22Rv1 (cell line): ENCODE measurements at regions not wholly inside any gene's neighbourhood (a gene's known extent, or its start where the extent isn't known, plus 50 kb on each side); places are given as distances from the start of the nearest gene placed in this dataset.

Experiments used
- ZFX ChIP-seq: fragments of 450-650 bp; IDR thresholded peaks from 2 replicates; pipeline ENCODE4 v1.6.1; 2017; ENCODE audit warnings: antibody characterized with exemption, borderline replicate concordance
- TF ChIP-seq, protein P1 (sequence below): fragments of 450-650 bp; IDR thresholded peaks from 2 replicates; pipeline ENCODE4 v1.5.1; 2017; ENCODE audit warnings: mild to moderate bottlenecking

DNA sequence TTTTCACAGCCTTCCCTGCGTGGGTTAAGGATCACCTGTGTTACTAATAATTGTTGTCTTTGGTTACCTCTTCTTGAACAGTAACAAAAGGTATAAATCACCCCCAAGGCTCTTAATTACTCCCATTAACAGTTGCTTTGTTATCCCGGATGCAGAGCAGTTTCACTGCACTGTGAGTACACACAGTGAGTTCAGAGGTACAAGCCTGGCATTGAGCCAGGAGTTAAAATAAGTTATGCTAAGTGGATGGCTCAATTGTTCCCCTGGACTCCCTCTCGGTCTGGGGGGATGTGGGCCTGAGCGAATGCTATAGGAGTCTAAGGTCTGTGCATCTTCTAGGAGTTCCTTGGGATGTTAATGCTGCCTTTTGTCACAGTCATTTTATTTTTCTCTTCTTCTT is 258.3 kb downstream of the ATG4C start:
- TF ChIP-seq, protein P1, sequence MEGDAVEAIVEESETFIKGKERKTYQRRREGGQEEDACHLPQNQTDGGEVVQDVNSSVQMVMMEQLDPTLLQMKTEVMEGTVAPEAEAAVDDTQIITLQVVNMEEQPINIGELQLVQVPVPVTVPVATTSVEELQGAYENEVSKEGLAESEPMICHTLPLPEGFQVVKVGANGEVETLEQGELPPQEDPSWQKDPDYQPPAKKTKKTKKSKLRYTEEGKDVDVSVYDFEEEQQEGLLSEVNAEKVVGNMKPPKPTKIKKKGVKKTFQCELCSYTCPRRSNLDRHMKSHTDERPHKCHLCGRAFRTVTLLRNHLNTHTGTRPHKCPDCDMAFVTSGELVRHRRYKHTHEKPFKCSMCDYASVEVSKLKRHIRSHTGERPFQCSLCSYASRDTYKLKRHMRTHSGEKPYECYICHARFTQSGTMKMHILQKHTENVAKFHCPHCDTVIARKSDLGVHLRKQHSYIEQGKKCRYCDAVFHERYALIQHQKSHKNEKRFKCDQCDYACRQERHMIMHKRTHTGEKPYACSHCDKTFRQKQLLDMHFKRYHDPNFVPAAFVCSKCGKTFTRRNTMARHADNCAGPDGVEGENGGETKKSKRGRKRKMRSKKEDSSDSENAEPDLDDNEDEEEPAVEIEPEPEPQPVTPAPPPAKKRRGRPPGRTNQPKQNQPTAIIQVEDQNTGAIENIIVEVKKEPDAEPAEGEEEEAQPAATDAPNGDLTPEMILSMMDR, result no peak
- TF ChIP-seq ZFX, result no peak
